Ishikawa (cell line): ENCODE measurements at regions not wholly inside any gene's neighbourhood (a gene's known extent, or its start where the extent isn't known, plus 50 kb on each side); places are given as distances from the start of the nearest gene placed in this dataset.

Experiments used
- CEBPB ChIP-seq: IDR thresholded peaks from 2 replicates; pipeline ENCODE4 v1.6.1; 2012
- CREB1 ChIP-seq: IDR thresholded peaks from 2 replicates; pipeline ENCODE4 v1.6.1; 2012; ENCODE audit warnings: low read depth
- EGR1 ChIP-seq: IDR thresholded peaks from 2 replicates; pipeline ENCODE4 v1.6.1; 2012
- EP300 ChIP-seq: IDR thresholded peaks from 2 replicates; pipeline ENCODE4 v1.6.1; 2012; ENCODE audit warnings: borderline replicate concordance
- FOXM1 ChIP-seq: IDR thresholded peaks from 2 replicates; pipeline ENCODE4 v1.6.1; 2012; ENCODE audit warnings: low read depth, borderline replicate concordance
- NFIC ChIP-seq: IDR thresholded peaks from 2 replicates; pipeline ENCODE4 v1.6.1; 2012
- RAD21 ChIP-seq: IDR thresholded peaks from 2 replicates; pipeline ENCODE4 v1.6.1; 2012; ENCODE audit warnings: low read depth
- TAF1 ChIP-seq: IDR thresholded peaks from 2 replicates; pipeline ENCODE4 v1.6.1; 2012; ENCODE audit warnings: low read depth, mild to moderate bottlenecking
- TCF12 ChIP-seq: IDR thresholded peaks from 2 replicates; pipeline ENCODE4 v1.6.1; 2012; ENCODE audit warnings: low read depth
- TEAD4 ChIP-seq: IDR thresholded peaks from 2 replicates; pipeline ENCODE4 v1.6.1; 2012
- YY1 ChIP-seq: IDR thresholded peaks from 2 replicates; pipeline ENCODE4 v1.6.1; 2012; ENCODE audit warnings: low read depth
- ZBTB7A ChIP-seq: IDR thresholded peaks from 2 replicates; pipeline ENCODE4 v1.6.1; 2012; ENCODE audit warnings: low read depth
- TF ChIP-seq, protein P1 (sequence below): IDR thresholded peaks from 2 replicates; pipeline ENCODE4 v1.6.1; 2012; ENCODE audit warnings: low read depth, mild to moderate bottlenecking
- TF ChIP-seq, protein P2 (sequence below): IDR thresholded peaks from 2 replicates; pipeline ENCODE4 v1.6.1; 2012
- TF ChIP-seq, protein P3 (sequence below): IDR thresholded peaks from 2 replicates; pipeline ENCODE4 v1.6.1; 2012

GRCh38 chr2:220528180-220528675 lies 900.8 kb downstream of the SLC4A3 start:
- no peak for TF ChIP-seq RAD21
- no peak for TF ChIP-seq TCF12

- TF ChIP-seq EGR1 (no peak), CEBPB (no peak), FOXM1 (no peak), YY1 (no peak), RAD21 (no peak), TAF1 (no peak), EP300 (no peak), CREB1 (no peak), NFIC (no peak), TEAD4 (no peak), ZBTB7A (no peak)
- TF ChIP-seq, protein P1, sequence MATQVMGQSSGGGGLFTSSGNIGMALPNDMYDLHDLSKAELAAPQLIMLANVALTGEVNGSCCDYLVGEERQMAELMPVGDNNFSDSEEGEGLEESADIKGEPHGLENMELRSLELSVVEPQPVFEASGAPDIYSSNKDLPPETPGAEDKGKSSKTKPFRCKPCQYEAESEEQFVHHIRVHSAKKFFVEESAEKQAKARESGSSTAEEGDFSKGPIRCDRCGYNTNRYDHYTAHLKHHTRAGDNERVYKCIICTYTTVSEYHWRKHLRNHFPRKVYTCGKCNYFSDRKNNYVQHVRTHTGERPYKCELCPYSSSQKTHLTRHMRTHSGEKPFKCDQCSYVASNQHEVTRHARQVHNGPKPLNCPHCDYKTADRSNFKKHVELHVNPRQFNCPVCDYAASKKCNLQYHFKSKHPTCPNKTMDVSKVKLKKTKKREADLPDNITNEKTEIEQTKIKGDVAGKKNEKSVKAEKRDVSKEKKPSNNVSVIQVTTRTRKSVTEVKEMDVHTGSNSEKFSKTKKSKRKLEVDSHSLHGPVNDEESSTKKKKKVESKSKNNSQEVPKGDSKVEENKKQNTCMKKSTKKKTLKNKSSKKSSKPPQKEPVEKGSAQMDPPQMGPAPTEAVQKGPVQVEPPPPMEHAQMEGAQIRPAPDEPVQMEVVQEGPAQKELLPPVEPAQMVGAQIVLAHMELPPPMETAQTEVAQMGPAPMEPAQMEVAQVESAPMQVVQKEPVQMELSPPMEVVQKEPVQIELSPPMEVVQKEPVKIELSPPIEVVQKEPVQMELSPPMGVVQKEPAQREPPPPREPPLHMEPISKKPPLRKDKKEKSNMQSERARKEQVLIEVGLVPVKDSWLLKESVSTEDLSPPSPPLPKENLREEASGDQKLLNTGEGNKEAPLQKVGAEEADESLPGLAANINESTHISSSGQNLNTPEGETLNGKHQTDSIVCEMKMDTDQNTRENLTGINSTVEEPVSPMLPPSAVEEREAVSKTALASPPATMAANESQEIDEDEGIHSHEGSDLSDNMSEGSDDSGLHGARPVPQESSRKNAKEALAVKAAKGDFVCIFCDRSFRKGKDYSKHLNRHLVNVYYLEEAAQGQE = no peak
- TF ChIP-seq, protein P2, sequence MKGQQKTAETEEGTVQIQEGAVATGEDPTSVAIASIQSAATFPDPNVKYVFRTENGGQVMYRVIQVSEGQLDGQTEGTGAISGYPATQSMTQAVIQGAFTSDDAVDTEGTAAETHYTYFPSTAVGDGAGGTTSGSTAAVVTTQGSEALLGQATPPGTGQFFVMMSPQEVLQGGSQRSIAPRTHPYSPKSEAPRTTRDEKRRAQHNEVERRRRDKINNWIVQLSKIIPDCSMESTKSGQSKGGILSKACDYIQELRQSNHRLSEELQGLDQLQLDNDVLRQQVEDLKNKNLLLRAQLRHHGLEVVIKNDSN = no peak
- TF ChIP-seq, protein P3, sequence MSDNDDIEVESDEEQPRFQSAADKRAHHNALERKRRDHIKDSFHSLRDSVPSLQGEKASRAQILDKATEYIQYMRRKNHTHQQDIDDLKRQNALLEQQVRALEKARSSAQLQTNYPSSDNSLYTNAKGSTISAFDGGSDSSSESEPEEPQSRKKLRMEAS = no peak
These were observed 903.8 kb downstream of the SLC4A3 start for GRCh38 chr2:220531216-220531615.

- no peak for TF ChIP-seq YY1
- TF ChIP-seq TAF1 = no peak
- no peak for TF ChIP-seq EP300
- no peak for TF ChIP-seq CEBPB
- TF ChIP-seq, protein P1 = no peak
- TF ChIP-seq, protein P2 = no peak
- TF ChIP-seq TEAD4 = no peak
- TF ChIP-seq, protein P3 = no peak
- no peak for TF ChIP-seq NFIC
- no peak for TF ChIP-seq ZBTB7A
- TF ChIP-seq FOXM1 = no peak
- TF ChIP-seq RAD21 = no peak
These were observed 906.1 kb downstream of the SLC4A3 start for GRCh38 chr2:220533485-220533884.

DNA sequence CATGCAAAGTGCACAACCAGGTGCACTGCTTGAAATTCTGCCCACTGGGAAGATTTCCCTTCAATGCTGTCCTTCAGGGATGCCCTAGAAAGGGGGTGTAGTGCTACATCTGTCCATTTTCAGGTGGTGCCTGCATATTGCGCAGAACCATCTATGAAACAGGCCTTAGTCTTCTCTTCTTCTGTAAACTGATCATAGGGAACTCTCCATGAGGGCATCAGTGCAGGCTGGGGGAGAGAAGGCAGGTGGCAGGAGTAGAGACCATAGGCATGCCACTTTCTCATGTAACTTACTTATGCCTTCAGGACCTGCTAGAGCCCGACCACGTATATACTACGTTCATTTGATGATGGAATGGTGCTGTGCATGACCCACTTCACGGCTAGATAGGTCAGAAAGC lies 912.1 kb downstream of the SLC4A3 start:
- TF ChIP-seq FOXM1 (no peak), YY1 (no peak), NFIC (no peak), TCF12 (no peak), TEAD4 (no peak), CREB1 (no peak), CEBPB (no peak), EP300 (no peak), ZBTB7A (no peak), EGR1 (no peak), TAF1 (no peak), RAD21 (no peak)
- TF ChIP-seq, protein P1 = no peak
- TF ChIP-seq, protein P2 = no peak
- TF ChIP-seq, protein P3 = no peak
